Fibroblast of lung (primary cell): ENCODE measurements at regions not wholly inside any gene's neighbourhood (a gene's known extent, or its start where the extent isn't known, plus 50 kb on each side); places are given as distances from the start of the nearest gene placed in this dataset.

Experiments
- CTCF ChIP-seq, 2 donors: IDR thresholded peaks in 1 of 2; conservative IDR thresholded peaks in 1 of 2; 1 replicate in 1 of 2; 2 replicates in 1 of 2; pipeline ENCODE4 v1.5.1; 2011 to 2012; ENCODE audit warnings: low read length in 2 of 2, control low read depth in 1 of 2, inconsistent platforms in 1 of 2, low read depth in 1 of 2, mild to moderate bottlenecking in 1 of 2
- EZH2 ChIP-seq: IDR thresholded peaks from 2 replicates; pipeline ENCODE4 v1.5.1; 2012; ENCODE audit warnings: low read length, control low read depth, mild to moderate bottlenecking; ENCODE audit errors: missing control alignments

- no peak for TF ChIP-seq CTCF (conservative IDR thresholded peaks at IDR 0.05 in 1 of 2, IDR thresholded peaks at IDR 0.05 in 1 of 2; ENCODE audit: low read depth in 1 of 2, low read length in 2 of 2)
- no peak for TF ChIP-seq EZH2
Observed at GRCh38 chr17:79169366-79169765, 94.7 kb downstream of the ENGASE start.
